GM12878 (cell line): ENCODE measurements at regions not wholly inside any gene's neighbourhood (a gene's known extent, or its start where the extent isn't known, plus 50 kb on each side); places are given as distances from the start of the nearest gene placed in this dataset.

Source experiments
- BCL11A ChIP-seq: IDR thresholded peaks from 2 replicates; pipeline ENCODE4 v1.6.1; 2011; ENCODE audit warnings: low read depth, low read length
- BCL3 ChIP-seq: IDR thresholded peaks from 2 replicates; pipeline ENCODE4 v1.6.1; 2011; ENCODE audit warnings: borderline replicate concordance, low read depth, mild to moderate bottlenecking, moderate library complexity, low read length; ENCODE audit not compliant: insufficient read depth, poor library complexity, severe bottlenecking
- CTCF ChIP-seq, 3 experiments: IDR thresholded peaks in 2 of 3; conservative IDR thresholded peaks in 1 of 3; 2 replicates each; pipeline ENCODE4 v1.5.1; 2011; ENCODE audit warnings: low read depth in 3 of 3, low read length in 3 of 3, mild to moderate bottlenecking in 3 of 3, control low read depth in 2 of 3, moderate library complexity in 2 of 3, inconsistent platforms in 1 of 3, mixed read lengths in 1 of 3; ENCODE audit not compliant: control insufficient read depth in 2 of 3, insufficient read depth in 1 of 3; ENCODE audit errors: extremely low read depth in 1 of 3
- KDM1A ChIP-seq: fragments of 200-600 bp; sonication (generic); IDR thresholded peaks from 2 replicates; pipeline ENCODE4 v1.6.1; 2016; ENCODE audit warnings: borderline replicate concordance
- MAX ChIP-seq: IDR thresholded peaks from 2 replicates; pipeline ENCODE4 v1.6.1; 2012; ENCODE audit warnings: low read depth, low read length, improper control_type of control experiment
- POLR2A ChIP-seq: IDR thresholded peaks from 2 replicates; pipeline ENCODE4 v1.6.1; 2011; ENCODE audit warnings: low read depth, mild to moderate bottlenecking, low read length
- POLR2AphosphoS5 ChIP-seq: IDR thresholded peaks from 2 replicates; pipeline ENCODE4 v1.6.1; 2011; ENCODE audit warnings: mild to moderate bottlenecking, low read length, inconsistent platforms
- SPI1 ChIP-seq: IDR thresholded peaks from 2 replicates; pipeline ENCODE4 v1.6.1; 2011; ENCODE audit warnings: low read depth, mild to moderate bottlenecking, low read length, moderate library complexity, borderline replicate concordance; ENCODE audit not compliant: insufficient read depth
- SUPT20H ChIP-seq: IDR thresholded peaks from 2 replicates; pipeline ENCODE4 v1.6.1; 2011; ENCODE audit warnings: low read depth, mild to moderate bottlenecking, low read length, moderate library complexity, borderline replicate concordance; ENCODE audit not compliant: control insufficient read depth
- USF2 ChIP-seq: IDR thresholded peaks from 2 replicates; pipeline ENCODE4 v1.6.1; 2011; ENCODE audit warnings: low read depth, low read length, improper control_type of control experiment, borderline replicate concordance
- ZSCAN29 ChIP-seq: fragments of 450-650 bp; IDR thresholded peaks from 2 replicates; pipeline ENCODE4 v1.6.1; 2017; ENCODE audit warnings: mild to moderate bottlenecking, moderate library complexity

- TF ChIP-seq CTCF (IDR thresholded peaks at IDR 0.05 in 2 of 3, conservative IDR thresholded peaks at IDR 0.05 in 1 of 3; ENCODE audit: control insufficient read depth in 2 of 3, extremely low read depth in 1 of 3, insufficient read depth in 1 of 3, low read depth in 3 of 3, low read length in 3 of 3) (no peak), MAX (no peak), POLR2A (no peak), ZSCAN29 (no peak), KDM1A (no peak), BCL11A (no peak), SPI1 (no peak), BCL3 (no peak), USF2 (no peak), POLR2AphosphoS5 (no peak), SUPT20H (no peak)
Observed at GRCh38 chr6:21451546-21452013, 142.0 kb upstream of the SOX4 start.
